22Rv1 (cell line): ENCODE measurements at regions not wholly inside any gene's neighbourhood (a gene's known extent, or its start where the extent isn't known, plus 50 kb on each side); places are given as distances from the start of the nearest gene placed in this dataset.

Source experiments
- H3K27ac ChIP-seq: fragments of 450-650 bp; 2 replicates; pipeline ENCODE4 v1.5.1; 2017
- ZFX ChIP-seq: fragments of 450-650 bp; IDR thresholded peaks from 2 replicates; pipeline ENCODE4 v1.6.1; 2017; ENCODE audit warnings: antibody characterized with exemption, borderline replicate concordance
- TF ChIP-seq, protein P1 (sequence below): fragments of 450-650 bp; IDR thresholded peaks from 2 replicates; pipeline ENCODE4 v1.5.1; 2017; ENCODE audit warnings: mild to moderate bottlenecking

GRCh38 chr16:86391984-86392383 lies 118.3 kb upstream of the FOXF1 start:
- TF ChIP-seq, protein P1, sequence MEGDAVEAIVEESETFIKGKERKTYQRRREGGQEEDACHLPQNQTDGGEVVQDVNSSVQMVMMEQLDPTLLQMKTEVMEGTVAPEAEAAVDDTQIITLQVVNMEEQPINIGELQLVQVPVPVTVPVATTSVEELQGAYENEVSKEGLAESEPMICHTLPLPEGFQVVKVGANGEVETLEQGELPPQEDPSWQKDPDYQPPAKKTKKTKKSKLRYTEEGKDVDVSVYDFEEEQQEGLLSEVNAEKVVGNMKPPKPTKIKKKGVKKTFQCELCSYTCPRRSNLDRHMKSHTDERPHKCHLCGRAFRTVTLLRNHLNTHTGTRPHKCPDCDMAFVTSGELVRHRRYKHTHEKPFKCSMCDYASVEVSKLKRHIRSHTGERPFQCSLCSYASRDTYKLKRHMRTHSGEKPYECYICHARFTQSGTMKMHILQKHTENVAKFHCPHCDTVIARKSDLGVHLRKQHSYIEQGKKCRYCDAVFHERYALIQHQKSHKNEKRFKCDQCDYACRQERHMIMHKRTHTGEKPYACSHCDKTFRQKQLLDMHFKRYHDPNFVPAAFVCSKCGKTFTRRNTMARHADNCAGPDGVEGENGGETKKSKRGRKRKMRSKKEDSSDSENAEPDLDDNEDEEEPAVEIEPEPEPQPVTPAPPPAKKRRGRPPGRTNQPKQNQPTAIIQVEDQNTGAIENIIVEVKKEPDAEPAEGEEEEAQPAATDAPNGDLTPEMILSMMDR, result no peak

GRCh38 chr16:86392436-86393152 lies 117.7 kb upstream of the FOXF1 start:
- H3K27ac ChIP-seq, result no peak overlapping the region
- TF ChIP-seq ZFX, result no peak
- TF ChIP-seq, protein P1, result no peak

More at GRCh38 chr16:86391984-86392383, 118.3 kb upstream of the FOXF1 start:
- no peak overlapping the region for H3K27ac ChIP-seq

- no peak overlapping the region for H3K27ac ChIP-seq
- TF ChIP-seq ZFX, result no peak
- TF ChIP-seq, protein P1, result no peak
Measured at GRCh38 chr16:86393907-86394626, 116.3 kb upstream of the FOXF1 start.

GRCh38 chr16:86395477-86395876 lies 114.8 kb upstream of the FOXF1 start:
- TF ChIP-seq, protein P1, result no peak
- no peak for TF ChIP-seq ZFX
- H3K27ac ChIP-seq, result no peak overlapping the region

DNA sequence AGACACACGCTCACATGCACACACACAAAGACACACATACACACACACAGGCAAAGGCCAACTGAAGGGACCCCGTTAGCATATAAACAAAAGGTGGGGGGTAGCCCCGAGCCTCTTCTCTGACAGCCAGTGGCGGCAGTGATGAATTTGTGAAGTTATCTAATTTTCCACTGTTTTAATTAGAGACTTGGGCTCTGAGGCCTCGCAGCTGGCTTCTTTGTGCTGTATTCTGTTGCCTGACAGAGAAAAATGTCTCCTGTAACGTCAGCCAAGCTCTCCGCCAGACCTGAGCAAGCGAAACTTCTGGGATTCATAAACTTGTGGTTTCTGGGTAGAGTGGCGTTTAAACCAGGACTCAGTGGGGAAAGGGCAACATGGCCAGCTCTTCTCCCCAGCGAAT lies 113.9 kb upstream of the FOXF1 start:
- TF ChIP-seq, protein P1, result no peak
- TF ChIP-seq ZFX, result no peak
- no peak overlapping the region for H3K27ac ChIP-seq

DNA sequence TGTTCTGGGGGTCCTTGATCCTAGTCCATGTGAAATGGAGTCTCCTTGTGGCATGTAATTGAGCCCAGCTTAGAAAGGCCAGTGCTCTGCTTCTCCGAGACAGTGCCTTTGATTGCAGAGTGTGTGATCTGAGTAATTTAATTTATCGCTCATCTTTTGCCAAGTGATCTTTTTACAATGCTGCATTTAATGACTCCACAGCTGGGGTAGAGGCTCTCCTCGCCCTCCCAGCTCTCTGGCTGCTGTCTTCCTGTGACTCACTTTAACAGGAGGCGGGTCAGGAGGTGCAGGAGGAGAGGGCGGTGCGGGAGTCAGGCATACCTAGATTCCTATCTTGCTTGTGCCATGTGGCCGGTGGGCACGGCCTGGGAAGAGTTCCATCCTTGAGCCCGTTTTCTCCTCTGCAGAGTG lies 113.4 kb upstream of the FOXF1 start:
- TF ChIP-seq, protein P1, result no peak
- TF ChIP-seq ZFX, result no peak
- no peak overlapping the region for H3K27ac ChIP-seq

GRCh38 chr16:86398201-86398600 lies 112.1 kb upstream of the FOXF1 start:
- TF ChIP-seq ZFX, result no peak
- TF ChIP-seq, protein P1, result no peak
- no peak overlapping the region for H3K27ac ChIP-seq
